Loucy (cell line): ENCODE measurements at regions not wholly inside any gene's neighbourhood (a gene's known extent, or its start where the extent isn't known, plus 50 kb on each side); places are given as distances from the start of the nearest gene placed in this dataset.

Experiments used
- H2AFZ ChIP-seq: fragments of 200-600 bp; sonication (generic); 2 replicates; pipeline ENCODE4 v1.6.0; 2016; ENCODE audit warnings: antibody characterized with exemption, mild to moderate bottlenecking, low read length, moderate library complexity
- H3F3A ChIP-seq: fragments of 200-600 bp; 2 replicates; pipeline ENCODE4 v1.6.0; 2016; ENCODE audit warnings: antibody characterized with exemption, low read depth, mild to moderate bottlenecking
- H3K27me3 ChIP-seq: fragments of 200-600 bp; sonication (generic); 2 replicates; pipeline ENCODE4 v1.6.1; 2014; ENCODE audit warnings: low read length, mild to moderate bottlenecking; ENCODE audit not compliant: insufficient read depth, poor library complexity, severe bottlenecking
- H3K36me3 ChIP-seq: fragments of 200-600 bp; sonication (generic); 2 replicates; pipeline ENCODE4 v1.6.1; 2016; ENCODE audit warnings: low read length; ENCODE audit not compliant: insufficient read depth
- H3K4me1 ChIP-seq: fragments of 200-600 bp; sonication (generic); 2 replicates; pipeline ENCODE4 v1.5.1; 2014; ENCODE audit warnings: low read length, mild to moderate bottlenecking; ENCODE audit not compliant: insufficient read depth, poor library complexity, severe bottlenecking
- H3K4me2 ChIP-seq: fragments of 200-600 bp; sonication (generic); 2 replicates; pipeline ENCODE4 v1.6.0; 2014; ENCODE audit warnings: antibody characterized with exemption, low read length, low read depth, mild to moderate bottlenecking; ENCODE audit not compliant: poor library complexity, severe bottlenecking
- H3K4me3 ChIP-seq: fragments of 200-600 bp; sonication (generic); 2 replicates; pipeline ENCODE4 v1.5.1; 2014; ENCODE audit warnings: low read length, mild to moderate bottlenecking, mixed read lengths; ENCODE audit not compliant: poor library complexity, severe bottlenecking
- H3K79me2 ChIP-seq: fragments of 200-600 bp; sonication (generic); 2 replicates; pipeline ENCODE4 v1.6.1; 2014; ENCODE audit warnings: low read length; ENCODE audit not compliant: insufficient read depth
- H3K9ac ChIP-seq: fragments of 200-600 bp; sonication (generic); 2 replicates; pipeline ENCODE4 v1.6.0; 2014; ENCODE audit warnings: mild to moderate bottlenecking, low read depth, low read length, moderate library complexity; ENCODE audit not compliant: poor library complexity, severe bottlenecking
- H3K9me2 ChIP-seq: fragments of 200-600 bp; sonication (generic); replicated peaks from 2 replicates; pipeline ENCODE4 v1.6.1; 2016; ENCODE audit warnings: low read depth, low read length, mixed read lengths
- H3K9me3 ChIP-seq: fragments of 200-600 bp; sonication (generic); 2 replicates; pipeline ENCODE4 v1.6.1; 2014; ENCODE audit warnings: mild to moderate bottlenecking, antibody characterized with exemption, low read length, low read depth; ENCODE audit not compliant: insufficient read depth
- H4K20me1 ChIP-seq: fragments of 200-600 bp; sonication (generic); 2 replicates; pipeline ENCODE4 v1.6.0; 2014; ENCODE audit warnings: antibody characterized with exemption, low read length, mild to moderate bottlenecking; ENCODE audit not compliant: insufficient read depth, poor library complexity, severe bottlenecking
- EZH2phosphoT487 ChIP-seq: fragments of 200-600 bp; IDR thresholded peaks from 2 replicates; pipeline ENCODE4 v1.6.1; 2018; ENCODE audit warnings: antibody characterized with exemption, mild to moderate bottlenecking, moderate library complexity, borderline replicate concordance
- TF ChIP-seq, protein P1 (sequence below): fragments of 200-600 bp; sonication (generic); conservative IDR thresholded peaks from 2 replicates; pipeline ENCODE4 v1.5.1; 2014; ENCODE audit warnings: mild to moderate bottlenecking, antibody characterized with exemption, low read length

DNA sequence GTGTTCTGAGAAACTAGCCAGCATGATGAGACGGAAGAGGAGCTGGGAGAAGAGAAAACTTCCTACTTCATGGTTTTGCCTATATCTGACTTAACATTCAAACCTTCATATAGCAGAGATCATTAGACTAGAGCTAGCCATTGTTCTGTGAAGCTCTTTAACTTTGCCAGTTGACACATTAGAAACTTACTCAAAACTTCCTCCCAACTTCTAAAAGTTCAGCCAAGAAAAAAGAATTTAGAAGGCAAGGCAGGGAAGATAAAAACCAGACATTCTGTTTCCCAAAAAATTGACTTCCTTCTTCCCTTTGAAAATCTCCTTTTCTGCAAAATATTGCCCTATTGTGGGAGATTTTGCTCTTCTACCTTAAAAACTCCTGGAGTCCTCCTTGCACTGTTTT is 134.8 kb upstream of the UST start:
- TF ChIP-seq EZH2phosphoT487: no peak
- TF ChIP-seq, protein P1, sequence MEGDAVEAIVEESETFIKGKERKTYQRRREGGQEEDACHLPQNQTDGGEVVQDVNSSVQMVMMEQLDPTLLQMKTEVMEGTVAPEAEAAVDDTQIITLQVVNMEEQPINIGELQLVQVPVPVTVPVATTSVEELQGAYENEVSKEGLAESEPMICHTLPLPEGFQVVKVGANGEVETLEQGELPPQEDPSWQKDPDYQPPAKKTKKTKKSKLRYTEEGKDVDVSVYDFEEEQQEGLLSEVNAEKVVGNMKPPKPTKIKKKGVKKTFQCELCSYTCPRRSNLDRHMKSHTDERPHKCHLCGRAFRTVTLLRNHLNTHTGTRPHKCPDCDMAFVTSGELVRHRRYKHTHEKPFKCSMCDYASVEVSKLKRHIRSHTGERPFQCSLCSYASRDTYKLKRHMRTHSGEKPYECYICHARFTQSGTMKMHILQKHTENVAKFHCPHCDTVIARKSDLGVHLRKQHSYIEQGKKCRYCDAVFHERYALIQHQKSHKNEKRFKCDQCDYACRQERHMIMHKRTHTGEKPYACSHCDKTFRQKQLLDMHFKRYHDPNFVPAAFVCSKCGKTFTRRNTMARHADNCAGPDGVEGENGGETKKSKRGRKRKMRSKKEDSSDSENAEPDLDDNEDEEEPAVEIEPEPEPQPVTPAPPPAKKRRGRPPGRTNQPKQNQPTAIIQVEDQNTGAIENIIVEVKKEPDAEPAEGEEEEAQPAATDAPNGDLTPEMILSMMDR: no peak
- H3K9me3 ChIP-seq: no peaks in the 10 kb centered on the region
- H3K4me2 ChIP-seq: no peak overlapping the region
- no peaks in the 10 kb centered on the region for H3K79me2 ChIP-seq
- no peaks in the 10 kb centered on the region for H3K4me1 ChIP-seq
- H3F3A ChIP-seq: no peaks in the 10 kb centered on the region
- H3K27me3 ChIP-seq: no peaks in the 10 kb centered on the region
- H3K36me3 ChIP-seq: no peaks in the 10 kb centered on the region
- no peak overlapping the region for H2AFZ ChIP-seq
- no peak overlapping the region for H3K9ac ChIP-seq
- H3K9me2 ChIP-seq: no peaks in the 10 kb centered on the region
- H3K4me3 ChIP-seq: no peak overlapping the region
- H4K20me1 ChIP-seq: no peaks in the 10 kb centered on the region

DNA sequence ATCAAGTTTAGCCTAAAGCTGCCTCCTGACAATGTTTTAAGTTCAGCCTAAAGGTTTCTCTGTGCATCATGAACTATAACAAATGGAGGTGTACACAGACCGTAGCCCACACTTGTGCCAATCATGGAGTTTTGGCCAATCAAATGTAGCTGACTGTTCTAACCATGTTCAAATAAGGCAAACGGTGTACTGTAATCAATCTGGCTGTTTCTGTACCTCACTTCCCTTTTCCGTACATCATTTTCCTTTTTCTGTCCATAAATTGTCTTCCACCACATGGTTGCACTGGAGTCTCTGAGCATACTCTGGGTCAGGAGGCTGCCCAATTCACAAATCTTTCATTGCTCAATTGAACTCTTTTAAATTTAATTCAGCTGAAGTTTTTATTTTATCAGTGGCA is 132.2 kb upstream of the UST start:
- Histone ChIP-seq H3K4me2 (no peak overlapping the region), H2AFZ (no peak overlapping the region)

DNA sequence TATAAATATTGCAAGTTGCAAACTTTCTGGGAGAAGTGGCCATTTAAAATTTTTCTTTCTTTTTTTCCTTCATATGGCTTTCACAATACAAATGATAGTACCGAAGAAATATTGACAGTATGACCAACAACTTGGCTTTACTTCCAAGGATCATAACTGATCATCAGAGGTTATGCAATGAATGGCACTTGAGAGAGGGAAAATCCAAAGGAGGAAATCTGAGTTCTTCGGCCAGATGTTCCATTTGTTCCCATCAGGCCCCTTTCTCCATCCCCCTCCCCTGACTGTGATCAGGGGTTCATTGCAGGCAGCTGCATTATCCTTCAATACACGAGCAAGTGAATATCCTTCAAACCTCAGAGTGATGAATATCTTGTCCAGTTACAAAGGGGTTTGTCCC is 130.0 kb upstream of the UST start:
- Histone ChIP-seq H3K4me2 (no peak overlapping the region), H3F3A (no peaks in the 10 kb centered on the region), H3K27me3 (no peaks in the 10 kb centered on the region), H3K9ac (no peak overlapping the region), H3K9me2 (no peaks in the 10 kb centered on the region), H3K9me3 (no peaks in the 10 kb centered on the region), H4K20me1 (no peaks in the 10 kb centered on the region), H3K36me3 (no peaks in the 10 kb centered on the region), H3K4me1 (peaks cover 16% of the 10 kb centered on the region), H3K79me2 (no peaks in the 10 kb centered on the region), H2AFZ (no peak overlapping the region), H3K4me3 (no peak overlapping the region)
- TF ChIP-seq, protein P1: no peak
- TF ChIP-seq EZH2phosphoT487: no peak

More for the DNA sequence above, 132.2 kb upstream of the UST start:
- TF ChIP-seq EZH2phosphoT487: no peak
- TF ChIP-seq, protein P1: no peak
- H3K27me3 ChIP-seq: no peaks in the 10 kb centered on the region
- H3F3A ChIP-seq: no peaks in the 10 kb centered on the region
- no peaks in the 10 kb centered on the region for H3K9me3 ChIP-seq
- no peaks in the 10 kb centered on the region for H3K36me3 ChIP-seq
- no peaks in the 10 kb centered on the region for H3K9me2 ChIP-seq
- H3K4me1 ChIP-seq: peaks cover 16% of the 10 kb centered on the region
- H3K4me3 ChIP-seq: no peak overlapping the region
- H3K9ac ChIP-seq: no peak overlapping the region
- no peaks in the 10 kb centered on the region for H3K79me2 ChIP-seq
- H4K20me1 ChIP-seq: no peaks in the 10 kb centered on the region
